Tibial nerve (tissue), 4 donors: ENCODE measurements at regions not wholly inside any gene's neighbourhood (a gene's known extent, or its start where the extent isn't known, plus 50 kb on each side); places are given as distances from the start of the nearest gene placed in this dataset.

Experiments
- DNase-seq, 2 donors: peaks; one replicate each; pipeline ENCODE4 v3.0.0-alpha.2; 2019; ENCODE audit warnings: low spot score in 2 of 2
- H3K27ac ChIP-seq, 4 donors: fragments of 200-600 bp; sonication (generic) in 3 of 4; one replicate each; pipeline ENCODE4 v1.5.1; 2017 to 2019; ENCODE audit warnings: mild to moderate bottlenecking in 1 of 4
- H3K27me3 ChIP-seq, 2 donors: fragments of 200-600 bp; sonication (generic) in 1 of 2; one replicate each; pipeline versions ENCODE4 v1.5.1 to v1.6.0; 2017 to 2019
- H3K36me3 ChIP-seq, 3 donors: fragments of 200-600 bp; sonication (generic); one replicate each; pipeline ENCODE4 v1.5.1; 2018 to 2019
- H3K4me1 ChIP-seq, 4 donors: fragments of 200-600 bp; sonication (generic) in 3 of 4; one replicate each; pipeline ENCODE4 v1.5.1; 2017 to 2019
- H3K4me3 ChIP-seq, 4 donors: fragments of 200-600 bp; sonication (generic) in 3 of 4; one replicate each; pipeline ENCODE4 v1.5.1; 2017 to 2019; ENCODE audit warnings: mild to moderate bottlenecking in 1 of 4, moderate library complexity in 1 of 4
- H3K9me3 ChIP-seq, 4 donors: fragments of 200-600 bp; sonication (generic) in 3 of 4; one replicate each; pipeline ENCODE4 v1.5.1; 2017 to 2019
- EP300 ChIP-seq, 2 donors: sonication (generic); formaldehyde crosslinking; IDR thresholded peaks; one replicate each; pipeline ENCODE4 v1.6.1; 2017; ENCODE audit warnings: antibody characterized with exemption in 2 of 2, mild to moderate bottlenecking in 1 of 2
- POLR2A ChIP-seq, 2 donors: fragments of 450-650 bp; IDR thresholded peaks; one replicate each; pipeline ENCODE4 v1.6.1; 2017; ENCODE audit warnings: antibody characterized with exemption in 2 of 2, mild to moderate bottlenecking in 2 of 2, moderate library complexity in 2 of 2
- WGBS, 2 donors: methylation state at CpG; one replicate each; pipeline ENCODE4 v1.1.5; 2018; 5-methylcytosine and 5-hydroxymethylcytosine counted together
- TF ChIP-seq, protein P1 (sequence below), 5 experiments: fragments of 200-600 bp in 3 of 5; fragments of 450-650 bp in 2 of 5; sonication (generic) in 3 of 5; IDR thresholded peaks; one replicate each; pipeline ENCODE4 v1.5.1; 2016 to 2019; ENCODE audit warnings: antibody characterized with exemption in 5 of 5, mild to moderate bottlenecking in 3 of 5, moderate library complexity in 2 of 5

DNA sequence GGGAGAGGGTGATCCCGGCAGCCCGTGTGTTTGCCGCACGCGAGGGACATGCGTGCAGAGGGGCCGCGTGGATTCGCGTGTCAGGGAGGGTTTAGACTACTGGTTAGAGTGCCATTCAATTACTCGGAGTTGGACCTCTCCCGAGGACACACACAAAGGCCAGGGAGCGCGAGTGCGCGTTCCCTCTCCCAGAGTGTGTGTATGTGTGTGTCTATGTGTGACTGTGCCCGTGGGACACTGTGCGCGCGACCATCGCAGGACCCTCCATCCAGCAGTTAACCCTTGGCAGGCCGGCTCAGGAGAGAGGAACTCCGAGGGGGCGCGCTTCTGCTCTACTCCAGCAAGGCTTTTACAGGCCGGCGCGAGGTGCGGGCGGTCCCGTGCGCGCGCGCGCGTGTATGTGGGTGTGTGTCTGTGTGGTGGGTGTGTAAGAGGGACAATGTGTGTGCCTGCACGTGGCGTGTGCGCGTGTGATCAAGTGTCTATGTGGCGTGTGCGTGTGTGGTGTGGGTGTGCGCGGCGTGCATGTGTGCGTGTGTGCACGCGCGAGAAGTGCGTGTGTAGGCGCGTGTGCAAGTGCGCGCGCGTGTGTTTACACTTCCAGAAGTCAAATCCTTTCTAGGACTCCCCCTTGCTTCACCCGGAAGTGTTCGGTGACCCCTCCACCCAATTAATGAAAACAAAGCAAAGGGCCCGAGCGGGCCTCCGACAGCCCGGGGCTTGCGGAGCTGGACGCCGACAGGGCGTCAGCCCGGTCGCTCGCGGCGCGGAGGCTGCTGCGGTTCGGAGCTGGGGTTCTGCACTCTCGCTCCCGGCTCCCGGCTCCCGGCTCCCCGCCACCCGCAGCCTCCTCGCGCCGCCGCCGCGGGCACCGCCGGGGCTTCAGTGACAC, 75.3 kb upstream of the TBCA start:
- peak overlapping the region; percentile 44 to 82 (median 48) for H3K27ac ChIP-seq
- peaks cover 0 to 30% (median 1%) of the 10 kb centered on the region in 4 donors for H3K4me1 ChIP-seq
- H3K36me3 ChIP-seq, result no peaks in the 10 kb centered on the region
- DNase-seq, result no peak
- peak overlapping the region; percentile 39 to 75 (median 54) for H3K4me3 ChIP-seq
- 7 to 8% methylated on average over 65 to 89 of the region's 89 CpGs for WGBS, 2 donors
- no peaks in the 10 kb centered on the region for H3K27me3 ChIP-seq
- H3K9me3 ChIP-seq, result no peaks in the 10 kb centered on the region
- no peak for TF ChIP-seq POLR2A (IDR thresholded peaks at IDR 0.05)
- TF ChIP-seq, protein P1, sequence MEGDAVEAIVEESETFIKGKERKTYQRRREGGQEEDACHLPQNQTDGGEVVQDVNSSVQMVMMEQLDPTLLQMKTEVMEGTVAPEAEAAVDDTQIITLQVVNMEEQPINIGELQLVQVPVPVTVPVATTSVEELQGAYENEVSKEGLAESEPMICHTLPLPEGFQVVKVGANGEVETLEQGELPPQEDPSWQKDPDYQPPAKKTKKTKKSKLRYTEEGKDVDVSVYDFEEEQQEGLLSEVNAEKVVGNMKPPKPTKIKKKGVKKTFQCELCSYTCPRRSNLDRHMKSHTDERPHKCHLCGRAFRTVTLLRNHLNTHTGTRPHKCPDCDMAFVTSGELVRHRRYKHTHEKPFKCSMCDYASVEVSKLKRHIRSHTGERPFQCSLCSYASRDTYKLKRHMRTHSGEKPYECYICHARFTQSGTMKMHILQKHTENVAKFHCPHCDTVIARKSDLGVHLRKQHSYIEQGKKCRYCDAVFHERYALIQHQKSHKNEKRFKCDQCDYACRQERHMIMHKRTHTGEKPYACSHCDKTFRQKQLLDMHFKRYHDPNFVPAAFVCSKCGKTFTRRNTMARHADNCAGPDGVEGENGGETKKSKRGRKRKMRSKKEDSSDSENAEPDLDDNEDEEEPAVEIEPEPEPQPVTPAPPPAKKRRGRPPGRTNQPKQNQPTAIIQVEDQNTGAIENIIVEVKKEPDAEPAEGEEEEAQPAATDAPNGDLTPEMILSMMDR (IDR thresholded peaks at IDR 0.05), result no peak
- TF ChIP-seq EP300 (IDR thresholded peaks at IDR 0.05), result no peak

GRCh38 chr5:77850536-77851175, 74.5 kb upstream of the TBCA start:
- peak overlapping the region in 3 of 4 donors; percentile 44 to 82 (median 45) for H3K27ac ChIP-seq
- peak overlapping the region; percentile 39 to 75 (median 54) for H3K4me3 ChIP-seq
- no peaks in the 10 kb centered on the region for H3K36me3 ChIP-seq
- TF ChIP-seq, protein P1 (IDR thresholded peaks at IDR 0.05), result no peak
- TF ChIP-seq EP300 (IDR thresholded peaks at IDR 0.05), result no peak
- TF ChIP-seq POLR2A (IDR thresholded peaks at IDR 0.05), result no peak
- no peaks in the 10 kb centered on the region for H3K27me3 ChIP-seq
- DNase-seq, result no peak
- H3K9me3 ChIP-seq, result no peaks in the 10 kb centered on the region
- 77 to 84% methylated on average over 30 of the region's 30 CpGs for WGBS, 2 donors
- H3K4me1 ChIP-seq, result peaks cover 0 to 30% (median 1%) of the 10 kb centered on the region in 4 donors

- no peaks in the 10 kb centered on the region for H3K27me3 ChIP-seq
- no peak for DNase-seq
- WGBS, 2 donors, result 91 to 93% methylated on average over 6 of the region's 6 CpGs
- H3K4me3 ChIP-seq, result no peak overlapping the region
- TF ChIP-seq POLR2A (IDR thresholded peaks at IDR 0.05), result no peak
- no peaks in the 10 kb centered on the region for H3K36me3 ChIP-seq
- H3K4me1 ChIP-seq, result peaks cover 0 to 35% (median 4%) of the 10 kb centered on the region in 4 donors
- no peak overlapping the region for H3K27ac ChIP-seq
- no peaks in the 10 kb centered on the region for H3K9me3 ChIP-seq
Observed at GRCh38 chr5:77849308-77849900, 73.3 kb upstream of the TBCA start.

GRCh38 chr5:77847814-77848290, 71.7 kb upstream of the TBCA start:
- DNase-seq, result no peak
- TF ChIP-seq, protein P1 (IDR thresholded peaks at IDR 0.05), result no peak
- TF ChIP-seq EP300 (IDR thresholded peaks at IDR 0.05), result no peak
- H3K9me3 ChIP-seq, result no peaks in the 10 kb centered on the region
- H3K4me3 ChIP-seq, result no peak overlapping the region
- H3K27me3 ChIP-seq, result no peaks in the 10 kb centered on the region
- no peaks in the 10 kb centered on the region for H3K36me3 ChIP-seq
- WGBS, 2 donors, result 68 to 73% methylated on average over 7 of the region's 7 CpGs
- peak overlapping the region in 2 of 4 donors; percentile 0 to 31 for H3K27ac ChIP-seq
- peaks cover 0 to 38% (median 9%) of the 10 kb centered on the region in 4 donors for H3K4me1 ChIP-seq

- no peaks in the 10 kb centered on the region for H3K36me3 ChIP-seq
- 75% methylated on average over 9 of the region's 9 CpGs for WGBS, 2 donors
Observed at GRCh38 chr5:77847129-77847460, 71.0 kb upstream of the TBCA start.

More at GRCh38 chr5:77847129-77847460, 71.0 kb upstream of the TBCA start:
- no peak overlapping the region for H3K4me3 ChIP-seq
- peak overlapping the region in 2 of 4 donors; percentile 26 to 62 for H3K27ac ChIP-seq
- H3K27me3 ChIP-seq, result no peaks in the 10 kb centered on the region
- peaks cover 0 to 30% (median 9%) of the 10 kb centered on the region in 4 donors for H3K4me1 ChIP-seq
- no peak for DNase-seq
- H3K9me3 ChIP-seq, result no peaks in the 10 kb centered on the region
- TF ChIP-seq, protein P1 (IDR thresholded peaks at IDR 0.05), result no peak
- TF ChIP-seq EP300 (IDR thresholded peaks at IDR 0.05), result no peak
